H7 (cell line): ENCODE measurements at regions not wholly inside any gene's neighbourhood (a gene's known extent, or its start where the extent isn't known, plus 50 kb on each side); places are given as distances from the start of the nearest gene placed in this dataset.
A peak's percentile ranks its signal among the peaks of the same experiment; 100 is the strongest.
"Not testable (repeated sequence)": the region's sequence is repeated elsewhere in the genome, so short reads cannot be mapped to it uniquely, and the experiment has no call there.

Experiments
- DNase-seq: peaks from one replicate; pipeline ENCODE4 v3.0.0; 2012
- H3K27me3 ChIP-seq: 2 replicates; pipeline ENCODE4 v1.6.0; 2011; ENCODE audit warnings: mild to moderate bottlenecking, low read length; ENCODE audit not compliant: control insufficient read depth, insufficient read depth
- H3K36me3 ChIP-seq: replicated peaks from 2 replicates; pipeline ENCODE4 v1.5.1; 2011; ENCODE audit warnings: low read length; ENCODE audit not compliant: control insufficient read depth, insufficient read depth
- H3K4me3 ChIP-seq: 2 replicates; pipeline ENCODE4 v1.5.1; 2011; ENCODE audit warnings: low read depth, mild to moderate bottlenecking, control low read depth, low read length, moderate library complexity; ENCODE audit not compliant: insufficient read depth

DNA sequence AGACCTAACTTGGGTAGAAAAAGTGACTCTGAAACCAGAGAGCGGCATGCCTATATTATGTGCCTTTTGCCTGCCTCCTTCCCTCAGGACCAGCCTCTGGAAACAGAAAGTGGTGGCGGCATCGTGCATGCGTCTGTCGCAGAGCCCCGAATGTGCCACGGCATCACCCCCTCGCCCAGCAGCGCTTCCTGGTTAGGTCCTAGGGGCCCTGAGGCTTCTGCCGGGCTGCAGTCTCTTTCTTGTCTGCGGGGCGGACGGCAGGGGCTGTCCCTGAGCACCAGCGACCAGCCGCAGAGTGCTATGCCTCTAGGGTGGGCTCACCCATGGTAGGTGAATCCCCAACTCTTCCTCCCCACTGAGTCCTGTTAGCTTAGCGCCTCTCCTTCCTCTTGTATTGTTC, 68.7 kb downstream of the VSIG4 start:
- no peak overlapping the region for H3K4me3 ChIP-seq
- no peaks in the 10 kb centered on the region for H3K36me3 ChIP-seq
- DNase-seq, result peak; percentile 35
- H3K27me3 ChIP-seq, result no peaks in the 10 kb centered on the region

DNA sequence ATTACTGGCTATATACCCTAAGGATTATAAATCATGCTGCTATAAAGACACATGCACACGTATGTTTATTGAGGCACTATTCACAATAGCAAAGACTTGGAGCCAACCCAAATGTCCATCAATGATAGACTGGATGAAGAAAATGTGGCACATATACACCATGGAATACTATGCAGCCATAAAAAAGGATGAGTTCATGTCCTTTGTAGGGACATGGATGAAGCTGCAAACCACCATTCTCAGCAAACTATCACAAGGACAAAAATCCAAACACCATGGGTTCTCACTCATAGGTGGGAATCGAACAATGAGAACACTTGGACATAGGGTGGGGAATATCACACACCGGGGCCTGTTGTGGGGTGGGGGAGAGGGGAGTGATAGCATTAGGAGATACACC, 72.7 kb downstream of the VSIG4 start:
- not testable (repeated sequence) for DNase-seq, H3K36me3 ChIP-seq, H3K27me3 ChIP-seq, H3K4me3 ChIP-seq

- H3K27me3 ChIP-seq, result no peaks in the 10 kb centered on the region
- no peak overlapping the region for H3K4me3 ChIP-seq
- H3K36me3 ChIP-seq, result no peaks in the 10 kb centered on the region
- DNase-seq, result no peak
Observed at GRCh38 chrX:65961714-65962113, 78.2 kb downstream of the VSIG4 start.

DNA sequence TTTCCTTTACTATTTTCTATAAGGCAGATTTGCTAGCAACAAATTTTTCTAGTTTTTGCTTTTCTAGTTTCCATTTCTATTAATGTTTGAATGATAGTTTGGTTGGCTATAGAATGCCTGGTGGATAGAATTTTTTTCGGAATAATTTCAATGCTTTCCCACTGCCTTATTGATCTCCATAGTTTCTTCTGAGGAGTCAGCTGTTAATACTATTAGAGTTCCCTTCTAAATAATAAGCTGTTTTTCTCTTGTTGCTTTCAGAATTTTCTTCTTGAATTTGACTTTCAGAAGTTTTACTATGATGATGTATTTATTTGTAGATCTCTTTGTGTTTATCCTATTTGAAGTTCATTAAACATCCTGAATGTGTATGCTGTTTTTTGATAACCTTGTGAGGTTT, 91.8 kb downstream of the VSIG4 start:
- no peaks in the 10 kb centered on the region for H3K27me3 ChIP-seq
- no peak overlapping the region for H3K4me3 ChIP-seq
- no peak for DNase-seq
- H3K36me3 ChIP-seq, result no peaks in the 10 kb centered on the region

- Histone ChIP-seq H3K4me3 (no peak overlapping the region), H3K27me3 (no peaks in the 10 kb centered on the region), H3K36me3 (no peaks in the 10 kb centered on the region)
- no peak for DNase-seq
Observed at GRCh38 chrX:65941775-65942174, 98.1 kb downstream of the VSIG4 start.

DNA sequence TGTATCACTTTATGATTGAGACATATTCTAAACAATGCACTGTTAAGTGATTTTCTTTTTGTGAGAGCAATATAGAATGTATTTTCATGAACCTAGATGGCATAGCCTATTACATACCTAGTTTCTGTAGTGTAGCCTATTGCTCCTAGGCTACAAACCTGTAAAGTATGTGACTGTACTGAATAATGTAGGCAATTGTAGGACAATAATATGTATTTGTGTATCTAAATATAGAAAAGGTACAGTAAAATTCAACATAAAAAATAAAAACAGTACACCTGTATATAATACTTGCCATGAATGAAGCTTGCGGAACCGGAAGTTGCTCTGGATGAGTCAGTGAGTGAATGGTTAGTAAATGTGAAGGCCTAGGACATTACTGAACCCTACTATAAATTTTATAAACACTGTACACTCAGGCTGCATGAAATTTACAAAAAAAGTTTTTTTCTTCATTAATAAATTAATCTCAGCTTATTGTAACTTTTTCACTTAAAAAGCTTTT, 106.7 kb downstream of the VSIG4 start:
- Histone ChIP-seq H3K36me3 (no peaks in the 10 kb centered on the region), H3K27me3 (no peaks in the 10 kb centered on the region), H3K4me3 (no peak overlapping the region)
- DNase-seq, result no peak

- Histone ChIP-seq H3K4me3 (no peak overlapping the region), H3K27me3 (no peaks in the 10 kb centered on the region), H3K36me3 (no peaks in the 10 kb centered on the region)
- DNase-seq, result no peak
Observed at GRCh38 chrX:65932173-65933084, 107.5 kb downstream of the VSIG4 start.

DNA sequence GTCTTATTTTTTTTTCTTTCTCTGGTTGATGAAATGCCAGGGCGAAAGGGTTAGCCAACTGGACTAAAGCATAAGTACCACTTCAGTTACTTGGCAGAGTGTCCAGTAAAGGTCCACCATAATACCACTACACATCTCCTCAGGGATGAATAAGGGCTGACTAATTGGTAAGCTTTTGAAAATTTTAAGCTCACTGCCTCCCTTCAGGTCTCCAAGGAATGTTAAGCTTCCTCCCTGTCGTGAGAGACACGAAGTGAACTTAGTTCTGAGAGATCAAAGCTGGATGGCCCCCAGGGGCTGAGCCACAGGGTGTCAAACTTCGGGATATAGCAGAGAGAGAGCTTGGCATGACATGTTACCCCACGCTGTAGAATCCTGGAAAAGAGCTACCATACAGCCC, 111.4 kb downstream of the VSIG4 start:
- no peak for DNase-seq
- no peaks in the 10 kb centered on the region for H3K36me3 ChIP-seq
- H3K4me3 ChIP-seq, result no peak overlapping the region
- H3K27me3 ChIP-seq, result no peaks in the 10 kb centered on the region

DNA sequence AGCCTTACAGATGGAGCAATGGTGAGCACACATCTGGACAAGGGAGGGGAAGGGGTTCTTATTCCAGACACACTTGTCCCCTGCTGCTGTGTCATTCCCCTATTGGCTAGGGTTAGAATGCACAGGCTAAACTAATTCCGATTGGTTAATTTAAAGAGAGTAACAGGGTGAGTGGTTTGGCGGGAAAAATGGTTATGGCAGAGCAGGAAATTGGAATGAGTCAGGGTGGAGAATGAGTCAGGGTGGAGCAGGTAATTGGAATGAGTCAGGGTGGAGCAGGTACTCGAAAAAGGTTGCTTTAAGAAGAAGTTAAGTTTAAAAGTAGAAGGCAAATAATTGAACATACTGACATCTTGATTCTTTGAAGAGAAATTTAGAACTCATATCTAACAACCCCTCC, 112.5 kb downstream of the VSIG4 start:
- not testable (repeated sequence) for DNase-seq, H3K4me3 ChIP-seq, H3K36me3 ChIP-seq, H3K27me3 ChIP-seq

GRCh38 chrX:65926095-65927019, 113.5 kb downstream of the VSIG4 start:
- Histone ChIP-seq H3K36me3 (no peaks in the 10 kb centered on the region), H3K4me3 (no peak overlapping the region), H3K27me3 (no peaks in the 10 kb centered on the region)
- DNase-seq, result no peak

DNA sequence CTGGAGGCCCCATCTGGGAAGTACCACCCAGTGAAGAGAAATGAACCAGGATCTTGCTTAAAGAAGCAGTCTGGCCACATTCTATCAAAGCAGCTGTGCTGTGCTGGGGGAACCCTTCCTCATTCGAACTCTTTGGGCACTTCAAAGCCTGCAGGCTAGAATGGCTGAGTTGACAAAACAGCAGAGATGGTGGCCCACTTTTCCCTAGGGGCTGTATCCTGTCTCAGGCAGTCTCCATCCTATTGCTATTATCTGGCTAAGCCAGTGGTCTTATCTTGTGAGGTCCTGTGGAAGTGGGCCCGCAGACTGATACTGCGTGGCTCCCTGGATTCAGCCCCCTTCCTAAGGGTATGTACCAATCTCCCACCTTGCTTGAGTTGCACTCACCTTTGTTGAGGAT, 114.3 kb downstream of the VSIG4 start:
- H3K27me3 ChIP-seq, result no peaks in the 10 kb centered on the region
- H3K4me3 ChIP-seq, result no peak overlapping the region
- no peaks in the 10 kb centered on the region for H3K36me3 ChIP-seq
- no peak for DNase-seq

GRCh38 chrX:65925005-65925404, 114.9 kb downstream of the VSIG4 start:
- DNase-seq, result no peak
- H3K27me3 ChIP-seq, result no peaks in the 10 kb centered on the region
- H3K4me3 ChIP-seq, result no peak overlapping the region
- no peaks in the 10 kb centered on the region for H3K36me3 ChIP-seq

GRCh38 chrX:65921363-65921762, 118.5 kb downstream of the VSIG4 start:
- Histone ChIP-seq H3K36me3 (no peaks in the 10 kb centered on the region), H3K4me3 (no peak overlapping the region), H3K27me3 (no peaks in the 10 kb centered on the region)
- no peak for DNase-seq

GRCh38 chrX:65920620-65921019, 119.3 kb downstream of the VSIG4 start:
- Histone ChIP-seq H3K36me3 (no peaks in the 10 kb centered on the region), H3K4me3 (no peak overlapping the region), H3K27me3 (no peaks in the 10 kb centered on the region)
- DNase-seq, result no peak

DNA sequence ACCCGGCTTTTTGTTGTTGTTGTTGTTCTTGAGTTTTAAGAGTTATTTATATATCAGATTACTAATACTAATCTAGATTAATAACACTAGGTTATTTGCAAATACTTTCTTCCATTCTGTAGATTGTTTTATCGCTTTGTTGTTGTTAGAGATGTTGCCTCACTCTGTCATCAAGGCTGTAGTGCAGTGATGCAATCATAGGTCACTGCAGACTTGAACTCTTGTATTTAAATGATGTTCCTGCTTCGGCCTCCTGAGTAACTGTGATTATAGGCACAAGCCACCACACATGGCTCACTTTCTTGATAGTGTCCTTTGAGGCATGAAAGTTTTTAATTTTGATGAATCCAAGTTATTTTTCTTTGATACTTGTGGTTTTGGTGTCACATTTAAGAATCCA, 129.0 kb downstream of the VSIG4 start:
- Histone ChIP-seq H3K27me3 (no peaks in the 10 kb centered on the region), H3K4me3 (no peak overlapping the region), H3K36me3 (no peaks in the 10 kb centered on the region)
- DNase-seq, result no peak
